ENCODE measurements at regions not wholly inside any gene's neighbourhood (a gene's known extent, or its start where the extent isn't known, plus 50 kb on each side); places are given as distances from the start of the nearest gene placed in this dataset.

GRCh38 chr1:64417803-64418202, 52.1 kb upstream of the CACHD1 start:
- Histone ChIP-seq H3K4me2 (ENCODE audit: low read length) (no peak overlapping the region), H3K27ac (ENCODE audit: low read length) (no peak overlapping the region), H3K4me3 (ENCODE audit: low read length) (no peak overlapping the region), H4K20me1 (ENCODE audit: insufficient read depth, low read length) (no peaks in the 10 kb centered on the region), H3K79me2 (ENCODE audit: low read length) (no peaks in the 10 kb centered on the region), H3K9ac (ENCODE audit: low read length) (no peak overlapping the region), H3K36me3 (replicated peaks; ENCODE audit: low read depth, low read length) (no peaks in the 10 kb centered on the region), H3K27me3 (ENCODE audit: low read depth, low read length) (no peaks in the 10 kb centered on the region), H3K9me3 (ENCODE audit: insufficient read depth, low read length) (no peaks in the 10 kb centered on the region), H2AFZ (ENCODE audit: low read depth, low read length) (no peak overlapping the region), H3K4me1 (ENCODE audit: low read length) (peaks cover 4% of the 10 kb centered on the region; the same call in 1 of the 2 replicates)
- TF ChIP-seq CTCF (IDR thresholded peaks at IDR 0.05; ENCODE audit: low read depth, low read length) (no peak), EZH2phosphoT487 (IDR thresholded peaks at IDR 0.05; ENCODE audit: low read depth) (no peak)

Data from OCI-LY3 (cell line).